ENCODE measurements at regions not wholly inside any gene's neighbourhood (a gene's known extent, or its start where the extent isn't known, plus 50 kb on each side); places are given as distances from the start of the nearest gene placed in this dataset.

DNA sequence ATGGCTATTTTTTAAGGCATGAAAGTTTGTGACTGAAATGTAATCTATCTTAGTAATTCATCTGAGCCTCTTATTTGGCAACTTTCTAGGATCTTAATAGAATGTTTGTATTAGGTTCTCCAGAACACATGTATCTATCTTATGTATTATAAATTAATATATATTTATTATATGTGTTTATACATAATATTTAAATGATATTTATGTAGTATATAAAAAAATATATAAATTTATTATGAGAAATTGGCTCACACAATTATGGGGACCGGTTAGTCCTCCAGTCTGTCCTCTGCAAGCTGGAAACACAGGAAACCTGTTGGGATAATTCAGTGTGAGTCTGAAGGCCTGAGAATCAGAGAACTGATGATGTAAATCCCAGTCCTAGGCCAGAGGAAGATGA, 155.7 kb downstream of the AMY1C start:
- TF ChIP-seq, protein P1, sequence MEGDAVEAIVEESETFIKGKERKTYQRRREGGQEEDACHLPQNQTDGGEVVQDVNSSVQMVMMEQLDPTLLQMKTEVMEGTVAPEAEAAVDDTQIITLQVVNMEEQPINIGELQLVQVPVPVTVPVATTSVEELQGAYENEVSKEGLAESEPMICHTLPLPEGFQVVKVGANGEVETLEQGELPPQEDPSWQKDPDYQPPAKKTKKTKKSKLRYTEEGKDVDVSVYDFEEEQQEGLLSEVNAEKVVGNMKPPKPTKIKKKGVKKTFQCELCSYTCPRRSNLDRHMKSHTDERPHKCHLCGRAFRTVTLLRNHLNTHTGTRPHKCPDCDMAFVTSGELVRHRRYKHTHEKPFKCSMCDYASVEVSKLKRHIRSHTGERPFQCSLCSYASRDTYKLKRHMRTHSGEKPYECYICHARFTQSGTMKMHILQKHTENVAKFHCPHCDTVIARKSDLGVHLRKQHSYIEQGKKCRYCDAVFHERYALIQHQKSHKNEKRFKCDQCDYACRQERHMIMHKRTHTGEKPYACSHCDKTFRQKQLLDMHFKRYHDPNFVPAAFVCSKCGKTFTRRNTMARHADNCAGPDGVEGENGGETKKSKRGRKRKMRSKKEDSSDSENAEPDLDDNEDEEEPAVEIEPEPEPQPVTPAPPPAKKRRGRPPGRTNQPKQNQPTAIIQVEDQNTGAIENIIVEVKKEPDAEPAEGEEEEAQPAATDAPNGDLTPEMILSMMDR (IDR thresholded peaks at IDR 0.05; ENCODE audit: borderline replicate concordance): no peak
- Histone ChIP-seq H3K4me3 (no peak overlapping the region), H3K27ac (replicated peaks) (no peak overlapping the region), H3K36me3 (no peaks in the 10 kb centered on the region), H3K4me1 (no peaks in the 10 kb centered on the region), H3K9me3 (replicated peaks) (no peaks in the 10 kb centered on the region), H3K27me3 (ENCODE audit: low read depth) (no peaks in the 10 kb centered on the region)
- DNase-seq: no peak
- intact Hi-C loops (cut with micrococcal nuclease): no loop called here

- intact Hi-C loops (cut with micrococcal nuclease): no loop called here
- Histone ChIP-seq H3K4me3 (no peak overlapping the region), H3K4me1 (no peaks in the 10 kb centered on the region), H3K36me3 (no peaks in the 10 kb centered on the region), H3K27me3 (ENCODE audit: low read depth) (no peaks in the 10 kb centered on the region), H3K27ac (replicated peaks) (no peak overlapping the region), H3K9me3 (replicated peaks) (no peaks in the 10 kb centered on the region)
- TF ChIP-seq, protein P1 (IDR thresholded peaks at IDR 0.05; ENCODE audit: borderline replicate concordance): no peak
- no peak for DNase-seq
Measured at GRCh38 chr1:103911450-103911849, 161.8 kb downstream of the AMY1C start.

DNA sequence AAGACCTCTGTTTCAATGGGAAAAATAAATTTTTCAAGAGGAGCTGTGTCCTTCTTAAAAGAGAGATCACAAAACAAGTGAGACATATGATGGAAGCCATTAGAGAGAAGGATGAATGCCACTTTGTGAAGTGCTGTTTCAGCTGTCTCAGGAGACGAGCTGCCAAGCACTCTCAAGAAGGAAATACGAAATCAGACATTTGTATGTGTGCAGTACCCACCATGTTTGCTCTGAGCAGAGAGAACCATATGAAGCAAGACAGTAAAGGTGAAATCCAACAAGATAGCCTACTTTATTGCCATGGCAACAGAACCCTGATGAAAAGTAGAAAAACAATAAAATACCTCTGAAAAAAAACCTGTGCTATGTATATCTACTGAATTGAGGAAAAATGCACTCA, 168.1 kb downstream of the AMY1C start:
- TF ChIP-seq, protein P1 (IDR thresholded peaks at IDR 0.05; ENCODE audit: borderline replicate concordance): no peak
- Histone ChIP-seq H3K27ac (replicated peaks) (no peak overlapping the region), H3K9me3 (replicated peaks) (peaks cover 5% of the 10 kb centered on the region), H3K4me1 (no peaks in the 10 kb centered on the region), H3K4me3 (no peak overlapping the region), H3K36me3 (no peaks in the 10 kb centered on the region), H3K27me3 (ENCODE audit: low read depth) (no peaks in the 10 kb centered on the region)
- intact Hi-C loops (cut with micrococcal nuclease): no loop called here
- no peak for DNase-seq

DNA sequence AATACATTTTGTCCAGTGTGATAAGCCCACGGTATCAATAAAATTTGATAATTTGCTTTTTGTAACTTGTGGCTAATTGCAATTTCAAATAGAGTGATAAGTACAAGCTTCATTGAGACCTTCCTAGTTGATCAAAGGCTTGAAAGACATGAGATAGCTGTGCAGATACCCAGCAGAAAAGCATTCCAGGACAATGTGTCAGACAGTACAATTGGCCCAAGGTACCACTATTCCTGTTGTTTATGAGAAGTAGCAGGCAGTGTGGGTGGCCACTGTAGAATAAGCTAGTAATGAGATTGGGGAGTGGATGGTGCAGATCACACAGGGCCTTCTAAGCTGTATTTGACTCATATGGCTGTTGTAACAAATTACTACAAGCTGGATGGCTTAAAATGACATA, 182.2 kb downstream of the AMY1C start:
- Histone ChIP-seq H3K36me3 (no peaks in the 10 kb centered on the region), H3K4me1 (no peaks in the 10 kb centered on the region), H3K27ac (replicated peaks) (no peak overlapping the region), H3K27me3 (ENCODE audit: low read depth) (no peaks in the 10 kb centered on the region), H3K4me3 (no peak overlapping the region), H3K9me3 (replicated peaks) (peaks cover 9% of the 10 kb centered on the region)
- TF ChIP-seq, protein P1 (IDR thresholded peaks at IDR 0.05; ENCODE audit: borderline replicate concordance): no peak
- intact Hi-C loops (cut with micrococcal nuclease): no loop called here
- no peak for DNase-seq

- Histone ChIP-seq H3K9me3 (replicated peaks) (no peaks in the 10 kb centered on the region), H3K4me1 (no peaks in the 10 kb centered on the region), H3K27me3 (ENCODE audit: low read depth) (no peaks in the 10 kb centered on the region), H3K36me3 (no peaks in the 10 kb centered on the region), H3K4me3 (no peak overlapping the region), H3K27ac (replicated peaks) (no peak overlapping the region)
- no peak for DNase-seq
- intact Hi-C loops (cut with micrococcal nuclease): no loop called here
- TF ChIP-seq, protein P1 (IDR thresholded peaks at IDR 0.05; ENCODE audit: borderline replicate concordance): no peak
Measured at GRCh38 chr1:103937763-103938357, 188.2 kb downstream of the AMY1C start.

All from left ventricle myocardium inferior (tissue), 1 donor.